ENCODE measurements at regions not wholly inside any gene's neighbourhood (a gene's known extent, or its start where the extent isn't known, plus 50 kb on each side); places are given as distances from the start of the nearest gene placed in this dataset.
A peak's percentile ranks its signal among the peaks of the same experiment; 100 is the strongest.

DNA sequence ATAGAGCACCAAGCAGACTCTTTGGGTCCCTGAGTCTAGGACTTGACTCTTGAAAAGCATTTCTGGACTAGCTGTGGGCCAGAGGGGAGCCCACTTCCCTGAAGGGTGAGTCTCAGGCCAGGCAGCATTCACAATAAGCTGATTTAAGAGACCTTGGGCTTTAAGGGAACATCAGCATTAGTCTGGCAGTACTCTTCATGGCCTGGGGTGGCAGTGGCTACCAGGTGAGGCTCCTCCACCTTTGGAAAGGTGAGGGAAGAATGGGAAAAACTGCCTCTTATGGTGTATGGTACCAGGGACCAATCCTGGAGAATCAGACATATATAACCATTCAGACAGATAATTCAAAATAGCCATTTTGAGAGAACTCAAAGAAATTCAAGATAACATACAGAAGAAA lies 599.9 kb upstream of the POU3F3 start:
- no peak for TF ChIP-seq JUND (IDR thresholded peaks at IDR 0.05; ENCODE audit: low read depth)
- peak in 1 of 2 experiments; percentile 4 for DNase-seq (ENCODE audit: low read depth in 1 of 2, low spot score in 1 of 2)
- in situ Hi-C loops (cut with HindIII; ENCODE audit: low pct_unique_long_range_greater_than_20kb, low sequenced_read_pairs), result no loop called here

- DNase-seq (ENCODE audit: low read depth in 1 of 2, low spot score in 1 of 2), result no peak
- no peak for TF ChIP-seq JUND (IDR thresholded peaks at IDR 0.05; ENCODE audit: low read depth)
- in situ Hi-C loops (cut with HindIII; ENCODE audit: low pct_unique_long_range_greater_than_20kb, low sequenced_read_pairs), result no loop called here
Measured at GRCh38 chr2:104262714-104263113, 591.2 kb upstream of the POU3F3 start.

GRCh38 chr2:104279646-104280045 lies 574.3 kb upstream of the POU3F3 start:
- no peak for DNase-seq (ENCODE audit: low read depth in 1 of 2, low spot score in 1 of 2)
- TF ChIP-seq JUND (IDR thresholded peaks at IDR 0.05; ENCODE audit: low read depth), result no peak
- in situ Hi-C loops (cut with HindIII; ENCODE audit: low pct_unique_long_range_greater_than_20kb, low sequenced_read_pairs), result no loop called here

DNA sequence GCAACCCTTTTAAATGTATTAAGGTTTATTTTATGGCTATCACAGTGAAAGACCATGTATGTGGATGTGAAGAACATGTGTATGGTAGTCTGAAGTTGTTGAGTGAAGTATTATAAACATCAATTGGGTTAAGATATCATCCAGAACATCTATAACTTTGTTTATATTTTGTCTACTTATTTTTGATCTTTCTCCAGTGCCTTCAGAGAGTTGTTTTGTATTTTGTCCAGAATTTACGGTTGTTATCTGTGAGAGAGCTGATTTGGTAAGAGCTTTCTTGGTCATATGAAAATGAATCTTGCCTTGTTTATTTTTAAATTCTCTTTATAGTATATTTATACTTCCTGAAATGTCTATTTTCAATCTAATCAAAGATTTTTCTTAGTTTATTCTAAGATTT lies 573.7 kb upstream of the POU3F3 start:
- in situ Hi-C loops (cut with HindIII; ENCODE audit: low pct_unique_long_range_greater_than_20kb, low sequenced_read_pairs), result no loop called here
- TF ChIP-seq JUND (IDR thresholded peaks at IDR 0.05; ENCODE audit: low read depth), result no peak
- no peak for DNase-seq (ENCODE audit: low read depth in 1 of 2, low spot score in 1 of 2)

DNA sequence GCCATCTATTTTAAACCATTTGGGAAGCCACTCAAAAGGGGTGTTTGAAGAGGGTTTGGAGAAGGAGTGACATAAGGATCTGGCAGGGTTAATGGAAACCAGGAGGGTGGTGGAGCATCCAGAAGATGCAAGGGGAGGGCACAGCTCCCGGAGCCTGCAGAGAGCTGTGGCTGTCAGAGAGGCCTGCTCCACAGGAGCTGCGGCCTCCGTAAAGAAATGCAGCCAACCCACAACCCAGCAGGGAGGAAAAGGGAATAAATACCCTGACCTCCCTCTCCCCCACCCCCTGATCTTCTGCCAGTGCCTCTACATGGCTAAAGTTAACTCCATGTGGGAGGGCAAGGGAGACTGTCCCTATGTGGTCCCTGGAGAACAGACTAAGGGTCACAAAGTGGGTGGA lies 567.1 kb upstream of the POU3F3 start:
- no peak for DNase-seq (ENCODE audit: low read depth in 1 of 2, low spot score in 1 of 2)
- TF ChIP-seq JUND (IDR thresholded peaks at IDR 0.05; ENCODE audit: low read depth), result no peak
- in situ Hi-C loops (cut with HindIII; ENCODE audit: low pct_unique_long_range_greater_than_20kb, low sequenced_read_pairs), result no loop called here

DNA sequence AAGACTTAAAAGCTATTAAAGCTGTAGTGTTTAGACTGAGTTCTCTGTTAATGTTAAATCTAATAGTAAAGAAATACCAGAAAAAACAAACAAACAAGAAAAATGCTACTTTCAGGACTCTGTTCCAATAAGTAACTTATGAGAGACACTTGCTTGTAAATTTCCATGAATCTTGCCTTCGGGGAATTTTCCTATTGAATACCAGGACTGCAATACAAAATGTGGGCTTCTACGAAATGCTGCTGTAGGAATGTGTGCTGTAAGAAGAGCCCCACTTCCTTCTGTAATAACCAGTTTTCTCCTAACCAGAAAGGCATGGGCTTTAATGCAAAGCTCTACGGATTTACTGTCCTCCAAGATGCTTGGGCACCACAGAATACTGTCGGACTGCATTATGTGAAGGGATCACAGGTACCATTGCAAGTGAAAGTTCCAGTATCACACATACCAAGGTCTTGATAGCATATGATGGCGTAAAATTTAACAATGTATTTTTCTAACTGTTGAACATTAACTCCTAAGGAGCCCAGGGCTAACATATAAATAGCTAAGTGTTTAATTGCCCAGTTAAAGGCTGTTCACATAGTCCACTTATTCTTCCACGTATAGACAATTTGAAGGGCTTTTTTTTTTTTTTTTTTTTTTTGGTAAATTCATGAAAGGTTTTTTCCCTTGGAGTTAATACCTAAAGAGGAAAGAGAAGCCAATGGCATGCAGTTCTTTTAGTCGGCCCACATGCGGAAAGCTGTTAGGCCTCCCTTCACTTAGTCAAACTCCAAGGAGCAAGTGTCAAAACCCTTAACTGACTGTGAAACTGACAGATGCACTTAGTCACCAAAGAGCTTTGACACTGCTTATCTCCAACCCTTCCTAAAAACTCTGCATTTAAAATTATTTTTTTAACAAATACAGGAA lies 564.0 kb upstream of the POU3F3 start:
- in situ Hi-C loops (cut with HindIII; ENCODE audit: low pct_unique_long_range_greater_than_20kb, low sequenced_read_pairs), result no loop called here
- TF ChIP-seq JUND (IDR thresholded peaks at IDR 0.05; ENCODE audit: low read depth), result no peak
- DNase-seq (ENCODE audit: low read depth in 1 of 2, low spot score in 1 of 2), result no peak

GRCh38 chr2:104290566-104290891 lies 563.4 kb upstream of the POU3F3 start:
- no peak for TF ChIP-seq JUND (IDR thresholded peaks at IDR 0.05; ENCODE audit: low read depth)

DNA sequence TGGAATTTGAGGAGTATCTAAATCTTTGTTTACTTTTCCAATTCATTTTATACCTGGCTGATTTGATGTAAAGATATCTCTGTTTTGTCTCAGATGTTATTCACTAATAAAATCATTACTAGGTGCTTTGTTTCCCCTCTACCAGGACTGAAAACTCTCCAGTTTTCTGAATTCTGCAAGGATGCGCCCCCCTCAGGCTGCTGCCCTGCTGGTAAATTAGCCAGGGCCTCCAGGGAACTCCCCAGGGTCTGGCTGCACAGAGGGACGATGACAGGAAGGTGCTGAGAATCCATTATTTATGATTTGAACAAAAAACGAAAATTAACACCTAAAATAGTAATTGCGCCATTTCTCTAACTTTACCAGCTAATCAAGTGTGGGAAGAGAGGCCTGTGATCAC lies 541.2 kb upstream of the POU3F3 start:
- no peak for DNase-seq (ENCODE audit: low read depth in 1 of 2, low spot score in 1 of 2)
- no peak for TF ChIP-seq JUND (IDR thresholded peaks at IDR 0.05; ENCODE audit: low read depth)
- in situ Hi-C loops (cut with HindIII; ENCODE audit: low pct_unique_long_range_greater_than_20kb, low sequenced_read_pairs), result no loop called here

More at GRCh38 chr2:104290566-104290891, 563.4 kb upstream of the POU3F3 start:
- in situ Hi-C loops (cut with HindIII; ENCODE audit: low pct_unique_long_range_greater_than_20kb, low sequenced_read_pairs), result no loop called here
- no peak for DNase-seq (ENCODE audit: low read depth in 1 of 2, low spot score in 1 of 2)

GRCh38 chr2:104318001-104318665 lies 535.8 kb upstream of the POU3F3 start:
- in situ Hi-C loops (cut with HindIII; ENCODE audit: low pct_unique_long_range_greater_than_20kb, low sequenced_read_pairs), result no loop called here
- no peak for DNase-seq (ENCODE audit: low read depth in 1 of 2, low spot score in 1 of 2)
- no peak for TF ChIP-seq JUND (IDR thresholded peaks at IDR 0.05; ENCODE audit: low read depth)

DNA sequence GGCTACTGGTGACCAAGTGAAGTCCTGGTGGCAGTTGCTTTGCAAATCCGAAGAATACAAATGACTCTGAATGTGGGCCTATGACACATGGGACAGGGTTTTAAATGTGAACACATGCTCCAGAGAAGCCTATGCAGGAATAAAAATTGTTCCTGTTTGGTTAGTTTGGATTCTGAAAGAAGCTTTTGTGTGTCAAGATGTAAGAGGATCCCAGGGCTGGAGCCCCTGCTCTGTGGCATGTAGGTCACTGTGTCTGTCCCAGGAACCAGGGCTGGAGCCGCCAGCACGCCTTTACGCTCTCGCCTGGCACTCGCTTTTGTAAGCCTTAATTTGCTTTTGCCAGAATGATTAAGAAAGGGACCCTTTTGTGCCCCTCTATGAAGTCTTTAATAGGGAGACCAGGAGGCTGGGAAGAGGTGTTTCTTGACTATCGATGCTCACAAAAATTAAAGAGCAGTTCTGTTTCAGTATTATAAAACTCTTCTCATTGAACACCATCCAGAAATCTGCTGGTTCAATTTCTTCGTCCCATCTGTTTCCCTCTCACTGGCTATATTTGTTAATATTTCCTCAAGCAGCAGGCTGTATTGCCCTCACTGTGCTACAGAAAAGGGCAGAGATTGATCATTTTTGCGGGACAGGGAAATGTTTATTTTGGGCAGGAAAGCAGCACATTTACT lies 532.7 kb upstream of the POU3F3 start:
- DNase-seq (ENCODE audit: low read depth in 1 of 2, low spot score in 1 of 2), result no peak
- no peak for TF ChIP-seq JUND (IDR thresholded peaks at IDR 0.05; ENCODE audit: low read depth)
- in situ Hi-C loops (cut with HindIII; ENCODE audit: low pct_unique_long_range_greater_than_20kb, low sequenced_read_pairs), result no loop called here

GRCh38 chr2:104321796-104322349 lies 532.0 kb upstream of the POU3F3 start:
- in situ Hi-C loops (cut with HindIII; ENCODE audit: low pct_unique_long_range_greater_than_20kb, low sequenced_read_pairs), result no loop called here
- no peak for DNase-seq (ENCODE audit: low read depth in 1 of 2, low spot score in 1 of 2)
- no peak for TF ChIP-seq JUND (IDR thresholded peaks at IDR 0.05; ENCODE audit: low read depth)

GRCh38 chr2:104332731-104333130 lies 521.2 kb upstream of the POU3F3 start:
- DNase-seq (ENCODE audit: low read depth in 1 of 2, low spot score in 1 of 2), result peak in 1 of 2 experiments; percentile 58
- no peak for TF ChIP-seq JUND (IDR thresholded peaks at IDR 0.05; ENCODE audit: low read depth)
- in situ Hi-C loops (cut with HindIII; ENCODE audit: low pct_unique_long_range_greater_than_20kb, low sequenced_read_pairs), result no loop called here

DNA sequence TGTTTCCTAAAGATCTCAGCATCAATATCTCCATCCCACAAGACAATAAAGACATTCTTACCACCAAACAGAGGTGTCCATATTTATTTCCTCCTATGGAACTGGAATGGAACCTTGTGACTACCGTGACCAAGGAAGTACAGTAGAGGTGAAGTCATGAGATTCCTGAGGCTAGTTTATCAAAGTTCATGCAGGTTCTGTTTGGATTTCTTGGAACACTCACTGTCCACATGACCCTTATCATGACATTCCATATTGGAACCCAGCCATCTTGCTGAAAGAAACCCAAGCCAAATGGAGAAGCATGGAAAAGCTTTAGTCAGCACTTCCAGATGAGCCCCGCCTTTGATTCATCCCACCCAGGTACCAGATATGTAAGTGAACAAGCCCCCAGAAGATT lies 516.0 kb upstream of the POU3F3 start:
- no peak for DNase-seq (ENCODE audit: low read depth in 1 of 2, low spot score in 1 of 2)
- TF ChIP-seq JUND (IDR thresholded peaks at IDR 0.05; ENCODE audit: low read depth), result no peak
- in situ Hi-C loops (cut with HindIII; ENCODE audit: low pct_unique_long_range_greater_than_20kb, low sequenced_read_pairs), result no loop called here
